HEK293 (cell line): ENCODE measurements at regions not wholly inside any gene's neighbourhood (a gene's known extent, or its start where the extent isn't known, plus 50 kb on each side); places are given as distances from the start of the nearest gene placed in this dataset.

Source experiments
- CTCF ChIA-PET: fragments of 350-600 bp; formaldehyde crosslinking; extraction: SDS; loops from one replicate; lab custom pipeline; 2021; ENCODE audit warnings: antibody characterized with exemption; lab: Yijun Ruan, JAX
- POLR2A ChIA-PET: fragments of 300-600 bp; formaldehyde crosslinking; extraction: SDS; loops from one replicate; lab custom pipeline; 2020; ENCODE audit warnings: antibody characterized with exemption, inconsistent platforms; lab: Yijun Ruan, JAX
- H3K27ac ChIP-seq: fragments of 200-500 bp; sonication (Bioruptor generic); 2 replicates; pipeline ENCODE4 v1.5.1; 2014; ENCODE audit warnings: low read depth, low read length, control low read depth, inconsistent platforms; ENCODE audit errors: extremely low read depth
- H3K36me3 ChIP-seq, 2 experiments: fragments of 200-500 bp in 1 of 2; sonication (Bioruptor generic) in 1 of 2; 1 replicate in 1 of 2; 2 replicates in 1 of 2; pipeline ENCODE4 v1.5.1; 2014 to 2017; ENCODE audit warnings: inconsistent platforms in 2 of 2, low read length in 2 of 2; ENCODE audit not compliant: control insufficient read depth in 2 of 2, insufficient read depth in 1 of 2
- H3K4me1 ChIP-seq: fragments of 200-500 bp; sonication (Bioruptor generic); 2 replicates; pipeline ENCODE4 v1.5.1; 2014; ENCODE audit warnings: mild to moderate bottlenecking, low read length, inconsistent platforms; ENCODE audit not compliant: control insufficient read depth, insufficient read depth
- H3K4me3 ChIP-seq: 2 replicates; pipeline ENCODE4 v1.5.1; 2011; ENCODE audit warnings: low read depth, mild to moderate bottlenecking, control low read depth, low read length, moderate library complexity
- H3K9me3 ChIP-seq: fragments of 200-500 bp; sonication (Bioruptor generic); 2 replicates; pipeline ENCODE4 v1.5.1; 2014; ENCODE audit warnings: low read depth, low read length, inconsistent platforms; ENCODE audit not compliant: control insufficient read depth, insufficient read depth
- BCL11B ChIP-seq: fragments of 450-650 bp; formaldehyde crosslinking; IDR thresholded peaks from 2 replicates; pipeline ENCODE4 v1.5.1; 2016; ENCODE audit warnings: low read depth, missing biosample characterization, missing genetic modification characterization
- ELK4 ChIP-seq: IDR thresholded peaks from 2 replicates; pipeline ENCODE4 v1.6.1; 2011; ENCODE audit warnings: mild to moderate bottlenecking, low read depth, low read length, borderline replicate concordance
- GLI4 ChIP-seq: fragments of 450-650 bp; formaldehyde crosslinking; IDR thresholded peaks from 2 replicates; pipeline ENCODE4 v1.5.1; 2016; ENCODE audit warnings: missing biosample characterization, missing genetic modification characterization
- GLIS2 ChIP-seq: fragments of 450-650 bp; formaldehyde crosslinking; IDR thresholded peaks from 2 replicates; pipeline ENCODE4 v1.5.1; 2016; ENCODE audit warnings: missing biosample characterization, missing genetic modification characterization
- PRDM1 ChIP-seq: fragments of 450-650 bp; formaldehyde crosslinking; IDR thresholded peaks from 2 replicates; pipeline ENCODE4; 2016; ENCODE audit warnings: missing biosample characterization, missing genetic modification characterization
- SETDB1 ChIP-seq: IDR thresholded peaks from one replicate; pipeline ENCODE4 v1.6.1; 2017; ENCODE audit warnings: mild to moderate bottlenecking, low read length, moderate library complexity, mixed read lengths; ENCODE audit not compliant: insufficient read length
- SP2 ChIP-seq: fragments of 450-650 bp; formaldehyde crosslinking; IDR thresholded peaks from 2 replicates; pipeline ENCODE4 v1.5.1; 2016; ENCODE audit warnings: missing biosample characterization, missing genetic modification characterization
- ZNF140 ChIP-seq: fragments of 450-650 bp; formaldehyde crosslinking; IDR thresholded peaks from 2 replicates; pipeline ENCODE4 v1.5.1; 2016; ENCODE audit warnings: missing biosample characterization, missing genetic modification characterization
- ZNF146 ChIP-seq: fragments of 450-650 bp; formaldehyde crosslinking; IDR thresholded peaks from 2 replicates; pipeline ENCODE4 v1.5.1; 2016; ENCODE audit warnings: missing biosample characterization, missing genetic modification characterization
- ZNF202 ChIP-seq: fragments of 450-650 bp; formaldehyde crosslinking; IDR thresholded peaks from 2 replicates; pipeline ENCODE4 v1.5.1; 2016; ENCODE audit warnings: missing biosample characterization, missing genetic modification characterization, borderline replicate concordance
- ZNF221 ChIP-seq: fragments of 450-650 bp; formaldehyde crosslinking; IDR thresholded peaks from 2 replicates; pipeline ENCODE4 v1.5.1; 2017; ENCODE audit warnings: missing biosample characterization, missing genetic modification characterization, borderline replicate concordance
- ZNF248 ChIP-seq: fragments of 450-650 bp; formaldehyde crosslinking; IDR thresholded peaks from 2 replicates; pipeline ENCODE4 v1.5.1; 2017; ENCODE audit warnings: missing biosample characterization, missing genetic modification characterization
- ZNF433 ChIP-seq: fragments of 450-650 bp; formaldehyde crosslinking; IDR thresholded peaks from 2 replicates; pipeline ENCODE4 v1.5.1; 2016; ENCODE audit warnings: missing biosample characterization, missing genetic modification characterization, low read depth
- ZNF501 ChIP-seq: fragments of 450-650 bp; formaldehyde crosslinking; IDR thresholded peaks from 2 replicates; pipeline ENCODE4 v1.5.1; 2016; ENCODE audit warnings: missing biosample characterization, missing genetic modification characterization
- ZNF544 ChIP-seq: fragments of 450-650 bp; formaldehyde crosslinking; IDR thresholded peaks from 2 replicates; pipeline ENCODE4 v1.5.0; 2017; ENCODE audit warnings: missing biosample characterization, missing genetic modification characterization
- ZNF555 ChIP-seq: fragments of 450-650 bp; formaldehyde crosslinking; conservative IDR thresholded peaks from 2 replicates; pipeline ENCODE4 v1.5.1; 2017; ENCODE audit warnings: missing biosample characterization, mild to moderate bottlenecking, missing genetic modification characterization, inconsistent platforms
- ZNF571 ChIP-seq: fragments of 450-650 bp; formaldehyde crosslinking; IDR thresholded peaks from 2 replicates; pipeline ENCODE4 v1.5.0; 2017; ENCODE audit warnings: missing biosample characterization, missing genetic modification characterization
- ZNF610 ChIP-seq: fragments of 450-650 bp; formaldehyde crosslinking; IDR thresholded peaks from 2 replicates; pipeline ENCODE4 v1.5.1; 2016; ENCODE audit warnings: missing biosample characterization, missing genetic modification characterization, borderline replicate concordance
- ZNF629 ChIP-seq: fragments of 450-650 bp; formaldehyde crosslinking; IDR thresholded peaks from 2 replicates; pipeline ENCODE4 v1.5.1; 2017; ENCODE audit warnings: missing biosample characterization, missing genetic modification characterization
- ZNF654 ChIP-seq: fragments of 450-650 bp; formaldehyde crosslinking; IDR thresholded peaks from 2 replicates; pipeline ENCODE4 v1.5.1; 2016; ENCODE audit warnings: low read depth, missing biosample characterization, missing genetic modification characterization
- ZNF670 ChIP-seq: fragments of 450-650 bp; formaldehyde crosslinking; IDR thresholded peaks from 2 replicates; pipeline ENCODE4 v1.5.1; 2016; ENCODE audit warnings: missing biosample characterization, missing genetic modification characterization, low read depth
- ZNF701 ChIP-seq: fragments of 450-650 bp; formaldehyde crosslinking; IDR thresholded peaks from 2 replicates; pipeline ENCODE4 v1.5.1; 2016; ENCODE audit warnings: missing biosample characterization, missing genetic modification characterization
- ZNF776 ChIP-seq: fragments of 450-650 bp; formaldehyde crosslinking; IDR thresholded peaks from 2 replicates; pipeline ENCODE4 v1.5.0; 2017; ENCODE audit warnings: missing biosample characterization, missing genetic modification characterization, borderline replicate concordance
- ZNF791 ChIP-seq: fragments of 450-650 bp; formaldehyde crosslinking; IDR thresholded peaks from 2 replicates; pipeline ENCODE4 v1.5.1; 2016; ENCODE audit warnings: missing biosample characterization, missing genetic modification characterization
- ZSCAN18 ChIP-seq: fragments of 450-650 bp; formaldehyde crosslinking; IDR thresholded peaks from 2 replicates; pipeline ENCODE4 v1.5.1; 2016; ENCODE audit warnings: missing biosample characterization, missing genetic modification characterization
- ZSCAN5A ChIP-seq: fragments of 450-650 bp; formaldehyde crosslinking; IDR thresholded peaks from 2 replicates; pipeline ENCODE4 v1.5.1; 2016; ENCODE audit warnings: missing biosample characterization, missing genetic modification characterization
- TF ChIP-seq, protein P1 (sequence below): fragments of 450-650 bp; formaldehyde crosslinking; IDR thresholded peaks from 2 replicates; pipeline ENCODE4 v1.5.1; 2017; ENCODE audit warnings: missing biosample characterization, missing genetic modification characterization
- TF ChIP-seq, protein P2 (sequence below): fragments of 450-650 bp; formaldehyde crosslinking; IDR thresholded peaks from 2 replicates; pipeline ENCODE4 v1.5.1; 2017; ENCODE audit warnings: missing biosample characterization, missing genetic modification characterization

GRCh38 chr14:58808828-58809227, 171.1 kb downstream of the DACT1 start (continued):
- TF ChIP-seq SETDB1 = no peak
- TF ChIP-seq, protein P1, sequence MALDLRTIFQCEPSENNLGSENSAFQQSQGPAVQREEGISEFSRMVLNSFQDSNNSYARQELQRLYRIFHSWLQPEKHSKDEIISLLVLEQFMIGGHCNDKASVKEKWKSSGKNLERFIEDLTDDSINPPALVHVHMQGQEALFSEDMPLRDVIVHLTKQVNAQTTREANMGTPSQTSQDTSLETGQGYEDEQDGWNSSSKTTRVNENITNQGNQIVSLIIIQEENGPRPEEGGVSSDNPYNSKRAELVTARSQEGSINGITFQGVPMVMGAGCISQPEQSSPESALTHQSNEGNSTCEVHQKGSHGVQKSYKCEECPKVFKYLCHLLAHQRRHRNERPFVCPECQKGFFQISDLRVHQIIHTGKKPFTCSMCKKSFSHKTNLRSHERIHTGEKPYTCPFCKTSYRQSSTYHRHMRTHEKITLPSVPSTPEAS = no peak
- no peak for TF ChIP-seq ZNF701
- no peak for TF ChIP-seq SP2 (tag by site-specific recombination)
- TF ChIP-seq ZNF221 (tag by site-specific recombination) = no peak
- TF ChIP-seq ZNF146 = no peak
- TF ChIP-seq ZNF670 (tag by site-specific recombination) = no peak
- TF ChIP-seq ZNF654 (tag by site-specific recombination) = no peak
- no peak for TF ChIP-seq ZNF140
- no peak for TF ChIP-seq GLI4
- no peak for TF ChIP-seq ZNF501 (tag by site-specific recombination)
- no peak for TF ChIP-seq ZNF776 (tag by site-specific recombination)
- TF ChIP-seq ZSCAN18 (tag by site-specific recombination) = no peak

DNA sequence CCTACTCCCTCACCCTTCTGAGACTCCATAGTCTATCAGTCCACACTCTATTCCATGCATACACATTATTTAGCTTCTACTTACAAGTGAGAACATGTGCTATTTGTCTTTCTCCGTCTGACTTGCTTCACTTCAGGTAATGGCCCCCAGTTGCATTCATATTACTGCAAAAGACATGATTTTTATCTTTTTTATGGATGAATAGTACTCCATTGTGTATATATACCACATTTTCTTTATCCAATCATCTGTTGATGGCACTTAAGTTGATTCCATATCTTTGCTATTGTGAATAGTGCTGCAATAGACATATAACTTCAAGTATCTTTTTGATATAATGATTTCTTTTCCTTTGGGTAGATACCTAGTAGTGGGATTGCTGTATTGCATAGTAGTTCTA, 171.8 kb downstream of the DACT1 start:
- no peaks in the 10 kb centered on the region for H3K9me3 ChIP-seq
- no peak for TF ChIP-seq ZNF248 (tag by site-specific recombination)
- TF ChIP-seq ZNF146 = peak; percentile 62
- TF ChIP-seq, protein P2, sequence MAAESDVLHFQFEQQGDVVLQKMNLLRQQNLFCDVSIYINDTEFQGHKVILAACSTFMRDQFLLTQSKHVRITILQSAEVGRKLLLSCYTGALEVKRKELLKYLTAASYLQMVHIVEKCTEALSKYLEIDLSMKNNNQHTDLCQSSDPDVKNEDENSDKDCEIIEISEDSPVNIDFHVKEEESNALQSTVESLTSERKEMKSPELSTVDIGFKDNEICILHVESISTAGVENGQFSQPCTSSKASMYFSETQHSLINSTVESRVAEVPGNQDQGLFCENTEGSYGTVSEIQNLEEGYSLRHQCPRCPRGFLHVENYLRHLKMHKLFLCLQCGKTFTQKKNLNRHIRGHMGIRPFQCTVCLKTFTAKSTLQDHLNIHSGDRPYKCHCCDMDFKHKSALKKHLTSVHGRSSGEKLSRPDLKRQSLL = no peak
- no peak for TF ChIP-seq ZNF433 (tag by site-specific recombination)
- TF ChIP-seq ZNF202 (tag by site-specific recombination) = no peak
- H3K4me1 ChIP-seq = peaks cover 51% of the 10 kb centered on the region
- H3K36me3 ChIP-seq = no peaks in the 10 kb centered on the region
- H3K4me3 ChIP-seq = no peak overlapping the region
- no peak overlapping the region for H3K27ac ChIP-seq
- POLR2A ChIA-PET = no interaction called here
- CTCF ChIA-PET = interaction anchor here (0.8 kb wide), 1 partner anchor 246 kb away, joined by 3 read pairs; no protein-coding TSS in a partner anchor

GRCh38 chr14:58812050-58812910, 174.5 kb downstream of the DACT1 start:
- ChIA-PET CTCF (interaction anchor here (1.2 to 1.9 kb wide), 4 partner anchors 10 to 172 kb away, joined by 3 to 5 read pairs (median 4); no protein-coding TSS in a partner anchor), POLR2A (no interaction called here)
- no peak overlapping the region for H3K4me3 ChIP-seq
- peaks cover 32% of the 10 kb centered on the region for H3K4me1 ChIP-seq
- H3K36me3 ChIP-seq = no peaks in the 10 kb centered on the region
- H3K9me3 ChIP-seq = no peaks in the 10 kb centered on the region
- H3K27ac ChIP-seq = peak overlapping the region; percentile 28; the same call in 1 of the 2 replicates
- TF ChIP-seq ZNF629 (tag by site-specific recombination) (peak; percentile 30; the same call in 1 of the 2 replicates), ZNF555 (tag by site-specific recombination) (no peak), ZNF791 (tag by site-specific recombination) (no peak), ZNF610 (no peak), GLIS2 (no peak), ZNF501 (tag by site-specific recombination) (no peak), ZNF544 (tag by site-specific recombination) (no peak), ZNF670 (tag by site-specific recombination) (no peak), ELK4 (no peak), ZSCAN5A (no peak), BCL11B (tag by site-specific recombination) (no peak), PRDM1 (0 out of 2 replicates have a peak, but pooled peaks have one; percentile 15), ZNF571 (tag by site-specific recombination) (no peak)
